ENCODE measurements at regions not wholly inside any gene's neighbourhood (a gene's known extent, or its start where the extent isn't known, plus 50 kb on each side); places are given as distances from the start of the nearest gene placed in this dataset.

DNA sequence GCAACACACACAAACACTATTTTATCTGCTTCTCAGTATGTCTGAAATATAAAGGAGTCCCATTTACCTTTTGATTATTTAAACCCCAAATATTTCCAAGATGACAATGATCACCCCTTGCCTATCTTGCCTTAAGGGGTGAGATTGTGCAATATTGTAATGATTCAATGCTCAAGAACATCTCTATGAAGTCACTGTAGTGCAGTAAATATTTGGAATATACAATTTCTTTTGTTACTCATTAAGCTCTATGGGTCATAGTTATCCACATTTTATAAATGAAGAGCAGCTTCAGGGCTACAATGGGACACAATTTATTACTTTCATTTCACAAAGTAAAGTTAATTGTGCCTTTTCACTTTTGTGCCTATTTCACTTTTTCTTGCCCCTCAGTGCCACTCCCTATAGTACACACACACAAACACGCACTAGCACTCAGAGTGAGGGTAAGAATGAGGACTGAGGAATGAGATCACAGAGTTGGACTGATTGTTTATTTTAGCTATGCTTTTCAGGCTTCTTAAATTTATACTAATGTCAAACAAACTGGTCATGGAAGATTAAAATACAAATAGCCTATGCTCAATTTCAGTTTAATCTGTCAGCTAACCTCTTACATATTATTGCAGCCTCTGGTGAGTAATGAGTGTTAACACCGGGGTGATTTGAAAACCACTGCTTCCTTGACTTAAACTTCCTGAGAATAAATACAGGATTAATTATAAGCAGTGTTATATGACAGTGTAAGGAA is 521.0 kb upstream of the B3GALT2 start:
- DNase-seq (ENCODE audit: low read depth) (peak; percentile 92), FAIRE-seq (no peak)
- Histone ChIP-seq H3K36me3 (ENCODE audit: control insufficient read depth, insufficient read depth, low read length) (no peaks in the 10 kb centered on the region), H3K27me3 (ENCODE audit: control insufficient read depth, insufficient read depth, low read length) (no peaks in the 10 kb centered on the region), H3K4me3 (ENCODE audit: low read depth, low read length) (no peak overlapping the region)
- TF ChIP-seq, protein P1, sequence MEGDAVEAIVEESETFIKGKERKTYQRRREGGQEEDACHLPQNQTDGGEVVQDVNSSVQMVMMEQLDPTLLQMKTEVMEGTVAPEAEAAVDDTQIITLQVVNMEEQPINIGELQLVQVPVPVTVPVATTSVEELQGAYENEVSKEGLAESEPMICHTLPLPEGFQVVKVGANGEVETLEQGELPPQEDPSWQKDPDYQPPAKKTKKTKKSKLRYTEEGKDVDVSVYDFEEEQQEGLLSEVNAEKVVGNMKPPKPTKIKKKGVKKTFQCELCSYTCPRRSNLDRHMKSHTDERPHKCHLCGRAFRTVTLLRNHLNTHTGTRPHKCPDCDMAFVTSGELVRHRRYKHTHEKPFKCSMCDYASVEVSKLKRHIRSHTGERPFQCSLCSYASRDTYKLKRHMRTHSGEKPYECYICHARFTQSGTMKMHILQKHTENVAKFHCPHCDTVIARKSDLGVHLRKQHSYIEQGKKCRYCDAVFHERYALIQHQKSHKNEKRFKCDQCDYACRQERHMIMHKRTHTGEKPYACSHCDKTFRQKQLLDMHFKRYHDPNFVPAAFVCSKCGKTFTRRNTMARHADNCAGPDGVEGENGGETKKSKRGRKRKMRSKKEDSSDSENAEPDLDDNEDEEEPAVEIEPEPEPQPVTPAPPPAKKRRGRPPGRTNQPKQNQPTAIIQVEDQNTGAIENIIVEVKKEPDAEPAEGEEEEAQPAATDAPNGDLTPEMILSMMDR (IDR thresholded peaks at IDR 0.05; ENCODE audit: insufficient read depth, low read length, severe bottlenecking): no peak

DNA sequence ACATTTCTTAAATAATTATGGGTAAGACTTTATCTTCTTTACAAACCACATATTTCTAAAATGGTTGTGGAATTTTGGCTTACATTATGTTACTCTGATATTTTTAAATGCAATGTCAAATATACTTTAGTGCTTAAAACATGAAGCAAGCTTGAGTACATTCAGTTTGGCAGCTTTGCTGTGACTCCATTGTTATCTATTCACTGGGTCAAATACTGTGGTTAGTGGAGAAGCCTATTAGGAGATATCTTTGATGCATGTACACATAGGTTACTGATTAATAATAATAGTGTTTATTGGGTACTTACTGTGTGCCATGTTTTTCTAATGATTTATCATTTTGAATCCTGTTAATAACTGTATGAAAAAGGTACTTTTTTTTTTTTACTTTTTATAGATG is 520.4 kb upstream of the B3GALT2 start:
- FAIRE-seq (no peak), DNase-seq (ENCODE audit: low read depth) (peak; percentile 0)
- Histone ChIP-seq H3K36me3 (ENCODE audit: control insufficient read depth, insufficient read depth, low read length) (no peaks in the 10 kb centered on the region), H3K4me3 (ENCODE audit: low read depth, low read length) (no peak overlapping the region), H3K27me3 (ENCODE audit: control insufficient read depth, insufficient read depth, low read length) (no peaks in the 10 kb centered on the region)
- TF ChIP-seq, protein P1 (IDR thresholded peaks at IDR 0.05; ENCODE audit: insufficient read depth, low read length, severe bottlenecking): no peak

DNA sequence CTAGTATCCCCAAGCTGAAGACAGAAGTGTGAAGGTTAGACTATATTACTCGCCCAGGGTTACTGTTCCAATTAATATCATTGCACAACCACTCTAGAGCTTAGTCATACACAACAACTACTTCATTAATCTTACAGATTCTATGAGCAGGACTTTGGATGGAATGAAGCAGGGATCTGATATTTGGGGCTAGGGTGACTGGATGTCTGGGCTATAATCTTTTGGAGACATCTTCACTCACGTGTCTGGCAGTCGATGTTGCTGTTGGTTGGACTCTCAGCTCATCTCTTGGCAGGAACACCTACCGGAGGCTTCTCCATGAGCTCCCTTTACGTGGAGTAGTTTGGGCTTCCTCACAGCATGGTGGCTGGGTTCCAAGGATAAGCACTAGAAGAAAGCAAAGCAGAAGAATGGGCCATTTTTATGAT is 519.2 kb upstream of the B3GALT2 start:
- DNase-seq (ENCODE audit: low read depth) (peak; percentile 86), FAIRE-seq (peak; percentile 62)
- Histone ChIP-seq H3K27me3 (ENCODE audit: control insufficient read depth, insufficient read depth, low read length) (no peaks in the 10 kb centered on the region), H3K36me3 (ENCODE audit: control insufficient read depth, insufficient read depth, low read length) (no peaks in the 10 kb centered on the region), H3K4me3 (ENCODE audit: low read depth, low read length) (no peak overlapping the region)
- TF ChIP-seq, protein P1 (IDR thresholded peaks at IDR 0.05; ENCODE audit: insufficient read depth, low read length, severe bottlenecking): no peak

DNA sequence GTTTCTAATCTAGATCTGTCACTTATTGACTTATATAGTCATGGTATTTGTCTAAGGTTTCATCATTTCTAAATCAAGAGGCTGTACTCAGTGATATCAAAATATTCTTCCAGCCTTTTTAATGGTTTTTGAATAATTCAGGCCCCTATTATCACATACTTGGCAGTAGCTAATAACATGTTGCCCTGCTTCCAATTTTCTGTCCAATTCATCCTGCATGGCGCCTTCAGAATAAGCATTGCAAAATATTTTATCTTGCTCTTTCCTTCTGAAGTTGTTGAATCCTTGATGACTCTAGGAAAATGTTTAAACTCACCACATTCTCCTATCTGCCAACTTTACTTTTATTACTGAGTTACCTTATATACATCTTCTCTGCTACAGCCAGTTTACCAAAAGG is 517.2 kb upstream of the B3GALT2 start:
- no peaks in the 10 kb centered on the region for H3K36me3 ChIP-seq (ENCODE audit: control insufficient read depth, insufficient read depth, low read length)
- no peak overlapping the region for H3K4me3 ChIP-seq (ENCODE audit: low read depth, low read length)
- TF ChIP-seq, protein P1 (IDR thresholded peaks at IDR 0.05; ENCODE audit: insufficient read depth, low read length, severe bottlenecking): no peak
- no peaks in the 10 kb centered on the region for H3K27me3 ChIP-seq (ENCODE audit: control insufficient read depth, insufficient read depth, low read length)
- no peak for FAIRE-seq
- DNase-seq (ENCODE audit: low read depth): no peak

DNA sequence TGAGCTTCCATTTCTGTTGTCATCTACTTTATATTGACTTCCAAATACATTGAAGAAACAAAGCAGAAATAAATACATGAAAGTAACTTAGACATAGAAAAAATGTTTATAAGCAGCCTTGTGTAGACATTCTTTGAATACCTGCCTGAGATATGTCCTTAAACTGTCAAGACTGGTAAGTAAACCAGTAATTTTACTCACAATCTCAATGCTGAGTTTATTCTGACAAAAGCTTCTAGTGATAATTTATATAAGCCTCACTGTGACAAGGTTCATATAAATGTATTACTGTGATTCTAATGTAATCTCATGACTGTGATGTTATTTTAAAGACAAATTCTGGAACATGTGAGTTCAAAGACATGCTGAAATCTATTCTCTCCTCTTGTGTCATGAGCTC is 516.7 kb upstream of the B3GALT2 start:
- DNase-seq (ENCODE audit: low read depth) (no peak), FAIRE-seq (no peak)
- Histone ChIP-seq H3K4me3 (ENCODE audit: low read depth, low read length) (no peak overlapping the region), H3K27me3 (ENCODE audit: control insufficient read depth, insufficient read depth, low read length) (no peaks in the 10 kb centered on the region), H3K36me3 (ENCODE audit: control insufficient read depth, insufficient read depth, low read length) (no peaks in the 10 kb centered on the region)
- TF ChIP-seq, protein P1 (IDR thresholded peaks at IDR 0.05; ENCODE audit: insufficient read depth, low read length, severe bottlenecking): no peak

DNA sequence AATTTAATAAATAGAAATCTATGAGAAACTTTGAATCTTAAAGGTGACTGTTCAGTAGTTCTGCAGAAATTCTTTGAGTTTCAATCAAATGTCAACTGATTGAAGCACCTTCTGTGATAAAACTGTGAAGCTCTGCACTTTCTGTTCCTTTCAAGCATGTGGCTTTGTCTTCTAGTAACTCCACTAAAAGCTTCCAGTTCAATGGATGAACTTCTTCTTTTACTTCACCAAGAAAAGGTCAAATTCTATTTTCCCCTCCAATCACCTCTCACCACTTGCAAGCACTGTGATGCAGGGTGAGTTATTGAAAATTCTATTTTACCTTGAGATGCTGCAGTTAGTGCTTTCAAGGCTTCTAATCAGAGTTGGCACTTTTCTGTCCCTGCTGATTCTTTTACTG is 515.3 kb upstream of the B3GALT2 start:
- no peak overlapping the region for H3K4me3 ChIP-seq (ENCODE audit: low read depth, low read length)
- DNase-seq (ENCODE audit: low read depth): no peak
- H3K36me3 ChIP-seq (ENCODE audit: control insufficient read depth, insufficient read depth, low read length): no peaks in the 10 kb centered on the region
- FAIRE-seq: no peak
- no peaks in the 10 kb centered on the region for H3K27me3 ChIP-seq (ENCODE audit: control insufficient read depth, insufficient read depth, low read length)
- TF ChIP-seq, protein P1 (IDR thresholded peaks at IDR 0.05; ENCODE audit: insufficient read depth, low read length, severe bottlenecking): no peak

Data from bronchial epithelial cell (primary cell).